CD14-positive monocyte (primary cell): ENCODE measurements at regions not wholly inside any gene's neighbourhood (a gene's known extent, or its start where the extent isn't known, plus 50 kb on each side); places are given as distances from the start of the nearest gene placed in this dataset.

ENCODE experiments used
- DNase-seq, 3 donors: peaks; one replicate each; pipeline ENCODE4 v3.0.0-alpha.2; 2011 to 2022
- H2AFZ ChIP-seq: 2 replicates; pipeline ENCODE4 v1.6.0; 2012; ENCODE audit warnings: mild to moderate bottlenecking, low read depth, low read length, inconsistent platforms; ENCODE audit not compliant: insufficient read depth, poor library complexity, severe bottlenecking
- H3K27ac ChIP-seq, 2 donors: 1 replicate in 1 of 2; 2 replicates in 1 of 2; pipeline ENCODE4 v1.5.1; 2012 to 2013; ENCODE audit warnings: low read length in 2 of 2, control low read depth in 1 of 2, inconsistent platforms in 1 of 2, low read depth in 1 of 2, mild to moderate bottlenecking in 1 of 2
- H3K27me3 ChIP-seq, 2 donors: one replicate each; pipeline versions ENCODE4 v1.6.0 to v1.6.1; 2011 to 2013; ENCODE audit warnings: low read length in 2 of 2; ENCODE audit not compliant: control insufficient read depth in 2 of 2, insufficient read depth in 2 of 2
- H3K36me3 ChIP-seq, 2 donors: replicated peaks in 1 of 2; 1 replicate in 1 of 2; 2 replicates in 1 of 2; pipeline versions ENCODE4 v1.5.1 to v1.6.1; 2012 to 2013; ENCODE audit warnings: low read length in 2 of 2, control low read depth in 1 of 2, inconsistent platforms in 1 of 2, mild to moderate bottlenecking in 1 of 2; ENCODE audit not compliant: insufficient read depth in 2 of 2, control insufficient read depth in 1 of 2
- H3K4me1 ChIP-seq, 2 donors: 1 replicate in 1 of 2; 2 replicates in 1 of 2; pipeline versions ENCODE4 v1.5.1 to v1.6.1; 2012 to 2013; ENCODE audit warnings: low read length in 2 of 2, control low read depth in 1 of 2, inconsistent platforms in 1 of 2, mild to moderate bottlenecking in 1 of 2, moderate library complexity in 1 of 2; ENCODE audit not compliant: insufficient read depth in 2 of 2, control insufficient read depth in 1 of 2
- H3K4me2 ChIP-seq: replicated peaks from 2 replicates; pipeline ENCODE3; 2012; ENCODE audit warnings: low read length, moderate library complexity, mild to moderate bottlenecking; ENCODE audit not compliant: poor library complexity, severe bottlenecking; ENCODE audit errors: extremely low read depth
- H3K4me3 ChIP-seq, 3 experiments: fragments of 200-600 bp in 1 of 3; sonication (generic) in 1 of 3; replicated peaks in 1 of 3; 1 replicate in 2 of 3; 2 replicates in 1 of 3; pipeline ENCODE4 v1.5.1; 2011 to 2013; ENCODE audit warnings: low read length in 3 of 3, mild to moderate bottlenecking in 3 of 3, control low read depth in 2 of 3, low read depth in 2 of 3, inconsistent platforms in 1 of 3, moderate library complexity in 1 of 3
- H3K79me2 ChIP-seq: 2 replicates; pipeline ENCODE4 v1.6.0; 2012; ENCODE audit warnings: mild to moderate bottlenecking, control low read depth, inconsistent platforms, low read length, moderate library complexity; ENCODE audit not compliant: insufficient read depth
- H3K9ac ChIP-seq: 2 replicates; pipeline ENCODE4 v1.6.0; 2017; ENCODE audit warnings: low read length, mild to moderate bottlenecking; ENCODE audit not compliant: insufficient read depth, poor library complexity, severe bottlenecking
- H3K9me3 ChIP-seq, 2 donors: replicated peaks in 1 of 2; 1 replicate in 1 of 2; 2 replicates in 1 of 2; pipeline versions ENCODE4 v1.5.1 to v1.6.1; 2012 to 2013; ENCODE audit warnings: low read length in 2 of 2, control low read depth in 1 of 2; ENCODE audit not compliant: control insufficient read depth in 1 of 2, insufficient read depth in 1 of 2
- H4K20me1 ChIP-seq: 2 replicates; pipeline ENCODE4 v1.6.0; 2012; ENCODE audit warnings: mild to moderate bottlenecking, low read length, control low read depth, moderate library complexity; ENCODE audit not compliant: insufficient read depth
- H3K27ac Mint-ChIP-seq, 7 donors: one replicate each; pipeline ENCODE4 v1.8.0; 2020; ENCODE audit warnings: mild to moderate bottlenecking in 7 of 7, mixed read lengths in 7 of 7, moderate library complexity in 6 of 7, inconsistent platforms in 2 of 7
- H3K27me3 Mint-ChIP-seq, 3 donors: one replicate each; pipeline ENCODE4 v1.8.0; 2021 to 2022; ENCODE audit warnings: low read depth in 3 of 3, mild to moderate bottlenecking in 3 of 3, mixed read lengths in 3 of 3, moderate library complexity in 3 of 3, inconsistent platforms in 1 of 3
- H3K36me3 Mint-ChIP-seq, 2 donors: one replicate each; pipeline ENCODE4 v1.8.0; 2020; ENCODE audit warnings: mixed read lengths in 2 of 2, inconsistent platforms in 1 of 2, mild to moderate bottlenecking in 1 of 2
- H3K4me1 Mint-ChIP-seq: one replicate; pipeline ENCODE4 v1.8.0; 2020; ENCODE audit warnings: mild to moderate bottlenecking, mixed read lengths
- H3K4me3 Mint-ChIP-seq, 2 donors: one replicate each; pipeline ENCODE4 v1.8.0; 2020; ENCODE audit warnings: mild to moderate bottlenecking in 2 of 2, mixed read lengths in 2 of 2, moderate library complexity in 1 of 2
- H3K9me3 Mint-ChIP-seq, 7 donors: one replicate each; pipeline ENCODE4 v1.8.0; 2020 to 2022; ENCODE audit warnings: mixed read lengths in 7 of 7, mild to moderate bottlenecking in 6 of 7, moderate library complexity in 6 of 7, inconsistent platforms in 2 of 7
- CTCF ChIP-seq: fragments of 200-600 bp; IDR thresholded peaks from one replicate; pipeline ENCODE4 v1.8.0; 2022; ENCODE audit warnings: antibody characterized with exemption, mild to moderate bottlenecking
- WGBS: methylation state at CpG from one replicate; pipeline ENCODE4 v1.1.5; 2013; ENCODE audit warnings: missing lambda C conversion rate; ENCODE audit not compliant: insufficient coverage; 5-methylcytosine and 5-hydroxymethylcytosine counted together
- intact Hi-C, 2 donors: fragments of 100-400 bp; cut with micrococcal nuclease; formaldehyde crosslinking; loops; one replicate each; pipeline versions ENCODE4 v1.15.0 to v1.15.1; 2023

GRCh38 chr3:180478695-180479094, 123.3 kb upstream of the TTC14 start:
- Histone ChIP-seq H3K27me3 (no peaks in the 10 kb centered on the region), H3K4me3 (no peak overlapping the region), H2AFZ (no peak overlapping the region), H3K4me1 (no peaks in the 10 kb centered on the region), H3K79me2 (no peaks in the 10 kb centered on the region), H3K9me3 (peaks cover 4 to 5% of the 10 kb centered on the region in 2 donors), H3K27ac (no peak overlapping the region), H3K9ac (no peak overlapping the region), H3K36me3 (no peaks in the 10 kb centered on the region), H3K4me2 (no peak overlapping the region), H4K20me1 (no peaks in the 10 kb centered on the region)
- Mint-ChIP-seq H3K36me3 (no peaks in the 10 kb centered on the region), H3K9me3 (peaks cover 0 to 13% (median 7%) of the 10 kb centered on the region in 7 donors), H3K27ac (no peak overlapping the region), H3K27me3 (no peaks in the 10 kb centered on the region), H3K4me1 (no peaks in the 10 kb centered on the region), H3K4me3 (no peak overlapping the region)
- TF ChIP-seq CTCF, result no peak
- intact Hi-C loops, result no loop called here
- DNase-seq, result no peak
- WGBS, result no CpG with 5 or more reads among the region's 5 CpGs

DNA sequence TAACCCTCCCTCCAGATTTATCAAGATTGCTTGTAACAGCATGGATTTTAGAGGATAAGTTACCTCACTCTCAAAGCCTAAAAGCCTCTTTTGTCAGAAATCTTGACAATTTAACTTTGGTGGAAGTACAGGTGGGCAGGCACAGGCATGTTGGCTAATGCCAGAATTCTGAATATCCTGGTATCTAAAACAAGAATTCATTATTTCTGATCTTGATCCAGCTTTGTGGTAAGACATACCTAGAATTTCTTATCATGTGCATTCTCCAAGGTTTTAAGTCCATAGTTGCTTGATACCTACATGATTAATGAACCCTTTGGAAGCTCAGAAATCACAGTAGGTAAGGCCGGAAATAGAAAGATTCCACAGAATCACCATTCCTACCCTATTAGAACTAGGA, 109.9 kb upstream of the TTC14 start:
- H3K4me3 Mint-ChIP-seq, result no peak overlapping the region
- H3K36me3 ChIP-seq, result no peaks in the 10 kb centered on the region
- H3K9ac ChIP-seq, result no peak overlapping the region
- H3K9me3 Mint-ChIP-seq, result peaks cover 2 to 11% (median 7%) of the 10 kb centered on the region in 7 donors
- no peak overlapping the region for H3K27ac Mint-ChIP-seq
- H3K4me1 Mint-ChIP-seq, result no peaks in the 10 kb centered on the region
- no peak overlapping the region for H3K27ac ChIP-seq
- H3K79me2 ChIP-seq, result no peaks in the 10 kb centered on the region
- H3K4me3 ChIP-seq, result no peak overlapping the region
- H3K9me3 ChIP-seq, result peaks cover 0 to 10% of the 10 kb centered on the region in 2 donors
- DNase-seq, result no peak
- H4K20me1 ChIP-seq, result no peaks in the 10 kb centered on the region
- H3K4me2 ChIP-seq, result no peak overlapping the region
- H3K4me1 ChIP-seq, result no peaks in the 10 kb centered on the region
- H3K27me3 ChIP-seq, result no peaks in the 10 kb centered on the region
- H2AFZ ChIP-seq, result no peak overlapping the region
- H3K36me3 Mint-ChIP-seq, result no peaks in the 10 kb centered on the region
- no peak for TF ChIP-seq CTCF
- H3K27me3 Mint-ChIP-seq, result no peaks in the 10 kb centered on the region
- intact Hi-C loops, result no loop called here
- no CpG with 5 or more reads among the region's 1 CpG for WGBS
